SU-DHL-6 (cell line): ENCODE measurements at regions not wholly inside any gene's neighbourhood (a gene's known extent, or its start where the extent isn't known, plus 50 kb on each side); places are given as distances from the start of the nearest gene placed in this dataset.

Experiments
- EZH2phosphoT487 ChIP-seq: fragments of 200-600 bp; sonication (generic), shearing (Covaris generic); conservative IDR thresholded peaks from 2 replicates; pipeline ENCODE4 v1.6.1; 2018; ENCODE audit warnings: mild to moderate bottlenecking, antibody characterized with exemption, low read length, moderate library complexity, mixed read lengths
- TF ChIP-seq, protein P1 (sequence below): fragments of 200-600 bp; sonication (generic); IDR thresholded peaks from one replicate; pipeline ENCODE4 v1.5.1; 2017; ENCODE audit warnings: antibody characterized with exemption, mild to moderate bottlenecking, low read length, moderate library complexity; ENCODE audit not compliant: insufficient read depth, poor library complexity, severe bottlenecking

DNA sequence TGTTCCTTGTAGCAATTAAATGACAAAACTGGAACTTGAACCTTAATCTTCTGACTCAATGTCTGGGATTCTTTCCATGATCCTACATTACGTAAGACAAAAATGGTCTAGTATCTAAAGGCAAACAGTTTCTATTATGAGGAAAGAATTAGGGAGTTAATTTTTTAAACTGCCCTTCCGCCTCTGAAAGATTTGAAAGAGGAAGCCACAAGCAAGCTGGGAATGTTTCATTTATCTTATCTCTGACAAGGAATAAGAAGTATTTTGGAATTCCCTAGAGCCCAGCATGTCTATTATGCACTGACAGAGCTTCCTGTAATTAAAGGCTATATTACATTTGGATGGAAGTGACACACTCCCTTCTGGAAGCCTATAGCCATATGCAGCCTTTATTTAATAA lies 558.8 kb upstream of the CDH2 start:
- TF ChIP-seq, protein P1, sequence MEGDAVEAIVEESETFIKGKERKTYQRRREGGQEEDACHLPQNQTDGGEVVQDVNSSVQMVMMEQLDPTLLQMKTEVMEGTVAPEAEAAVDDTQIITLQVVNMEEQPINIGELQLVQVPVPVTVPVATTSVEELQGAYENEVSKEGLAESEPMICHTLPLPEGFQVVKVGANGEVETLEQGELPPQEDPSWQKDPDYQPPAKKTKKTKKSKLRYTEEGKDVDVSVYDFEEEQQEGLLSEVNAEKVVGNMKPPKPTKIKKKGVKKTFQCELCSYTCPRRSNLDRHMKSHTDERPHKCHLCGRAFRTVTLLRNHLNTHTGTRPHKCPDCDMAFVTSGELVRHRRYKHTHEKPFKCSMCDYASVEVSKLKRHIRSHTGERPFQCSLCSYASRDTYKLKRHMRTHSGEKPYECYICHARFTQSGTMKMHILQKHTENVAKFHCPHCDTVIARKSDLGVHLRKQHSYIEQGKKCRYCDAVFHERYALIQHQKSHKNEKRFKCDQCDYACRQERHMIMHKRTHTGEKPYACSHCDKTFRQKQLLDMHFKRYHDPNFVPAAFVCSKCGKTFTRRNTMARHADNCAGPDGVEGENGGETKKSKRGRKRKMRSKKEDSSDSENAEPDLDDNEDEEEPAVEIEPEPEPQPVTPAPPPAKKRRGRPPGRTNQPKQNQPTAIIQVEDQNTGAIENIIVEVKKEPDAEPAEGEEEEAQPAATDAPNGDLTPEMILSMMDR: no peak
- no peak for TF ChIP-seq EZH2phosphoT487
